ENCODE measurements at regions not wholly inside any gene's neighbourhood (a gene's known extent, or its start where the extent isn't known, plus 50 kb on each side); places are given as distances from the start of the nearest gene placed in this dataset.
"Not testable (repeated sequence)": the region's sequence is repeated elsewhere in the genome, so short reads cannot be mapped to it uniquely, and the experiment has no call there.

GRCh38 chr17:13888056-13888609, 181.2 kb upstream of the COX10 start:
- no peak for TF ChIP-seq POLR2A (IDR thresholded peaks at IDR 0.05)
- no peak for TF ChIP-seq POLR2AphosphoS5 (IDR thresholded peaks at IDR 0.05)
- no peak for TF ChIP-seq EP300 (IDR thresholded peaks at IDR 0.05)
- TF ChIP-seq, protein P1, sequence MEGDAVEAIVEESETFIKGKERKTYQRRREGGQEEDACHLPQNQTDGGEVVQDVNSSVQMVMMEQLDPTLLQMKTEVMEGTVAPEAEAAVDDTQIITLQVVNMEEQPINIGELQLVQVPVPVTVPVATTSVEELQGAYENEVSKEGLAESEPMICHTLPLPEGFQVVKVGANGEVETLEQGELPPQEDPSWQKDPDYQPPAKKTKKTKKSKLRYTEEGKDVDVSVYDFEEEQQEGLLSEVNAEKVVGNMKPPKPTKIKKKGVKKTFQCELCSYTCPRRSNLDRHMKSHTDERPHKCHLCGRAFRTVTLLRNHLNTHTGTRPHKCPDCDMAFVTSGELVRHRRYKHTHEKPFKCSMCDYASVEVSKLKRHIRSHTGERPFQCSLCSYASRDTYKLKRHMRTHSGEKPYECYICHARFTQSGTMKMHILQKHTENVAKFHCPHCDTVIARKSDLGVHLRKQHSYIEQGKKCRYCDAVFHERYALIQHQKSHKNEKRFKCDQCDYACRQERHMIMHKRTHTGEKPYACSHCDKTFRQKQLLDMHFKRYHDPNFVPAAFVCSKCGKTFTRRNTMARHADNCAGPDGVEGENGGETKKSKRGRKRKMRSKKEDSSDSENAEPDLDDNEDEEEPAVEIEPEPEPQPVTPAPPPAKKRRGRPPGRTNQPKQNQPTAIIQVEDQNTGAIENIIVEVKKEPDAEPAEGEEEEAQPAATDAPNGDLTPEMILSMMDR (IDR thresholded peaks at IDR 0.05), result no peak
- 79 to 80% methylated on average over 7 of the region's 7 CpGs for WGBS, 2 donors
- DNase-seq (no peak), ATAC-seq (ENCODE audit: low FRiP score in 2 of 2) (no peak)
- H3K36me3 ChIP-seq, result no peaks in the 10 kb centered on the region
- no peaks in the 10 kb centered on the region for H3K27me3 ChIP-seq
- H3K4me3 ChIP-seq, result no peak overlapping the region
- H3K9me3 ChIP-seq, result no peaks in the 10 kb centered on the region
- no peaks in the 10 kb centered on the region for H3K4me1 ChIP-seq
- no peak overlapping the region for H3K27ac ChIP-seq

DNA sequence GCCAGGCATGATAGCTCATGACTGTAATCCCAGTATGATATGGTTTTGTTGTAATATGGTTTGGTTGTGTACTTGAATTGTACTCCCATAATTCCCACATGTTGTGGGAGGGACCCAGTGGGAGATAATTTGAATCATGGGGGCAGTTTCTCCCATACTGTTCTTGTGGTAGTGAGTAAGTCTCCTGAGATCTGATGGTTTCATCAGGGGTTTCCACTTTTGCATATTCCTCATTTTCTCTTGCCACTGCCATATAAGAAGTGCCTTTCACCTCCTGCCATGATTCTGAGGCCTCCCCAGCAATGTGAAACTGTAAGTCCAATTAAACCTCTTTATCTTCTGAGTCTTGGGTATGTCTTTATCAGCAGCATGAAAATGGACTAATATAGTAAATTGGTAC, 160.3 kb upstream of the COX10 start:
- H3K36me3 ChIP-seq; DNase-seq; ATAC-seq (ENCODE audit: low FRiP score in 2 of 2); H3K27ac ChIP-seq; H3K9me3 ChIP-seq; H3K4me1 ChIP-seq; H3K4me3 ChIP-seq; H3K27me3 ChIP-seq: not testable (repeated sequence)

- 88 to 91% methylated on average over 11 of the region's 11 CpGs for WGBS, 2 donors
- Histone ChIP-seq H3K9me3 (no peaks in the 10 kb centered on the region), H3K27ac (no peak overlapping the region), H3K36me3 (no peaks in the 10 kb centered on the region), H3K4me1 (no peaks in the 10 kb centered on the region), H3K4me3 (no peak overlapping the region), H3K27me3 (no peaks in the 10 kb centered on the region)
- DNase-seq, result no peak
- TF ChIP-seq EP300 (IDR thresholded peaks at IDR 0.05) (no peak), POLR2A (IDR thresholded peaks at IDR 0.05) (no peak), POLR2AphosphoS5 (IDR thresholded peaks at IDR 0.05) (no peak)
- TF ChIP-seq, protein P1 (IDR thresholded peaks at IDR 0.05), result no peak
- no peak for ATAC-seq (ENCODE audit: low FRiP score in 2 of 2)
Observed at GRCh38 chr17:13909901-13910519, 159.3 kb upstream of the COX10 start.

DNA sequence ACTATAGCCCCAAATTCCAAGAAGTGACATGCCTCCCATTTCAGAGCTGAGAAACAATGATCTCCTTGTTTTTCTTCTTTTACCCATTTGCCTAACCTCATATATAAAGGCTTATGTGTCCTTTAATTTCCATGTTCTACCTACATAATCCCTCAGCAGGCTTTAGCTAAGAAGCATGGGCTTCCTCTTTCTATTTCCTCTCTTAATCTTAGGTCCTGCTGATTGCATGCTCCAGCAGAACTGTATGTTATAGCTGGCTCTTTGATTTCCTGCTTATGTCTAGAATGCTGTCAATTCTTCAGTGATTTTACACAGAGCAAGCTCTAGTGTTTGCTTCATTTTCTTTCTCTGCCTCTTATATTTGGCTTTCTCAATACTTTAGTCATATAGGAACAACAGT, 151.7 kb upstream of the COX10 start:
- H3K27me3 ChIP-seq, result no peaks in the 10 kb centered on the region
- peaks cover 0 to 6% (median 2%) of the 10 kb centered on the region in 4 donors for H3K4me1 ChIP-seq
- DNase-seq (no peak), ATAC-seq (ENCODE audit: low FRiP score in 2 of 2) (peak in 1 of 2 donors; percentile 45)
- H3K27ac ChIP-seq, result no peak overlapping the region
- TF ChIP-seq, protein P1 (IDR thresholded peaks at IDR 0.05), result no peak
- TF ChIP-seq POLR2AphosphoS5 (IDR thresholded peaks at IDR 0.05) (no peak), EP300 (IDR thresholded peaks at IDR 0.05) (no peak), POLR2A (IDR thresholded peaks at IDR 0.05) (no peak)
- no peak overlapping the region for H3K4me3 ChIP-seq
- no peaks in the 10 kb centered on the region for H3K36me3 ChIP-seq
- H3K9me3 ChIP-seq, result no peaks in the 10 kb centered on the region

DNA sequence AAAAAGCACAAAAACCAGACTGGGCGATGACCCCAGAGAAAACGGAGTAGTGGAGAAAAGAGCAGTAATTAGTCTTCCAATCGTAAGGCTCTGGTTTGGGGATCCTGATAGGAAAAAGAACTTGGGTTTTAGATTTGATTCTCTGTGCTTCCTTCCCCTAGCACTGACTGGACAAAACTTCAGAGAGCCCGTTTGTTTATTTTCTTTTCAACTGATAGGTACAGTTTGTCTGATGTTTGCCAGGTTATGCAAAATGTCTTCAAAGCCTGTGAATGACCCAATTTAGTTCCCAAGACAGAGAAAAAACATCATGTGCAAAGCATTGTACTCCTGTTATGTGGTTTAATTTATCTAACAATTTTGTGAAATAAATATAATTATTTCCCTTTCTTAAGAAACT, 151.1 kb upstream of the COX10 start:
- DNase-seq (no peak), ATAC-seq (ENCODE audit: low FRiP score in 2 of 2) (no peak)
- Histone ChIP-seq H3K27ac (no peak overlapping the region), H3K4me1 (peaks cover 0 to 6% (median 2%) of the 10 kb centered on the region in 4 donors), H3K36me3 (no peaks in the 10 kb centered on the region), H3K4me3 (no peak overlapping the region), H3K27me3 (no peaks in the 10 kb centered on the region), H3K9me3 (no peaks in the 10 kb centered on the region)
- WGBS, 2 donors, result 67 to 68% methylated on average over 4 of the region's 4 CpGs
- TF ChIP-seq, protein P1 (IDR thresholded peaks at IDR 0.05), result no peak
- TF ChIP-seq EP300 (IDR thresholded peaks at IDR 0.05), result no peak
- TF ChIP-seq POLR2AphosphoS5 (IDR thresholded peaks at IDR 0.05), result no peak
- no peak for TF ChIP-seq POLR2A (IDR thresholded peaks at IDR 0.05)
